Activated T-helper 17 cell treated with anti-CD3 and anti-CD28 coated beads, Interleukin-2, amount 50 U/mL, for 72 hours (primary cell): ENCODE measurements at regions not wholly inside any gene's neighbourhood (a gene's known extent, or its start where the extent isn't known, plus 50 kb on each side); places are given as distances from the start of the nearest gene placed in this dataset.

Experiments used
- ATAC-seq: fragments of 150-1000 bp; cut with Tn5 transposase; replicated peaks from 2 replicates; pipeline ENCODE4 v1.10.0; 2021; ENCODE audit warnings: mild to moderate bottlenecking, moderate library complexity
- H3K27ac Mint-ChIP-seq: one replicate; pipeline ENCODE4 v1.8.0; 2022; ENCODE audit warnings: mixed read lengths
- H3K27me3 Mint-ChIP-seq: one replicate; pipeline ENCODE4 v1.8.0; 2022; ENCODE audit warnings: mixed read lengths
- H3K36me3 Mint-ChIP-seq: one replicate; pipeline ENCODE4 v1.8.0; 2022; ENCODE audit warnings: low read depth, mild to moderate bottlenecking, mixed read lengths
- H3K4me1 Mint-ChIP-seq: one replicate; pipeline ENCODE4 v1.8.0; 2022; ENCODE audit warnings: mixed read lengths
- H3K4me3 Mint-ChIP-seq: one replicate; pipeline ENCODE4 v1.8.0; 2022; ENCODE audit warnings: mild to moderate bottlenecking, mixed read lengths
- H3K9me3 Mint-ChIP-seq: one replicate; pipeline ENCODE4 v1.8.0; 2022; ENCODE audit warnings: mixed read lengths

DNA sequence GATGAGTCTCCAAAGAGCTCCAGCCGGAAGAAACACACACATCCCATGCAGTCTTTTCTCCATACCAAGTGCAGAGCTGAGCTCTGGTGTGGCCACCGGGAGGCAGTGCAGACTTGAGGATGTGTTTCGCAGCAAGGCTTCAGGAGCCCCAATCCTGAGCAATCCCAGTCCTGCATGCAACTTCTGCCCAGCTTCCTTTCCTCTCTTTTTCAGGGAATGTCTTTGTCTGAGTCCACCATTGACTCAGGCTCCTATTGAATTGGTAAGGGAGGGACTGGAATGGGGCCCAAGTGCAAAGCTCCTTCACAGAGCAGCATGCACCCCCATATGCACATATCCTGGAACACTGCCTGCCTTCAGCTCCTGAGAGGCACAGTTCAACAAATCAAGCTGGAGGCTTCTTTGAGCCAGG, 50.5 kb upstream of the ASIP start:
- Mint-ChIP-seq H3K36me3 (no peaks in the 10 kb centered on the region), H3K27ac (no peak overlapping the region), H3K9me3 (no peaks in the 10 kb centered on the region), H3K4me1 (peaks cover 7% of the 10 kb centered on the region), H3K27me3 (peaks cover 9% of the 10 kb centered on the region), H3K4me3 (no peak overlapping the region)
- peak; percentile 50 for ATAC-seq
